Hematopoietic multipotent progenitor cell (in vitro differentiated cells): ENCODE measurements at regions not wholly inside any gene's neighbourhood (a gene's known extent, or its start where the extent isn't known, plus 50 kb on each side); places are given as distances from the start of the nearest gene placed in this dataset.
"Not testable (repeated sequence)": the region's sequence is repeated elsewhere in the genome, so short reads cannot be mapped to it uniquely, and the experiment has no call there.

Experiments
- DNase-seq, 3 donors: peaks; one replicate each; pipeline ENCODE4 v3.0.0-alpha.2; 2011 to 2015; ENCODE audit warnings: low read depth in 2 of 3, low spot score in 2 of 3

DNA sequence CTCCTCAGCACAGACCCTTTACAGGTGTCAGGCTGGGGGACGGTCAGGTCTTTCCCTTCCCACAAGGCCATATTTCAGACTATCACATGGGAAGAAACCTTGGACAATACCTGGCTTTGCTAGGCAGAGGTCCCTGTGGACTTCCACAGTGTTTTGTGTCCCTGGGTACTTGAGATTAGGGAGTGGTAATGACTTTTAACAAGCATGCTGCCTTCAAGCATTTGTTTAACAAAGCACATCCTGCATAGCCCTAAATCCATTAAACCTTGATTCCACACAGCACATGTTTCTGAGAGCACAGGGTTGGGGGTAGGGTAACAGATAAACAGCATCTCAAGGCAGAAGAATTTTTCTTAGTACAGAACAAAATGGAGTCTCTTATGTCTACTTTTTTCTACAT lies 451.2 kb downstream of the PLOD2 start:
- DNase-seq = not testable (repeated sequence)

DNA sequence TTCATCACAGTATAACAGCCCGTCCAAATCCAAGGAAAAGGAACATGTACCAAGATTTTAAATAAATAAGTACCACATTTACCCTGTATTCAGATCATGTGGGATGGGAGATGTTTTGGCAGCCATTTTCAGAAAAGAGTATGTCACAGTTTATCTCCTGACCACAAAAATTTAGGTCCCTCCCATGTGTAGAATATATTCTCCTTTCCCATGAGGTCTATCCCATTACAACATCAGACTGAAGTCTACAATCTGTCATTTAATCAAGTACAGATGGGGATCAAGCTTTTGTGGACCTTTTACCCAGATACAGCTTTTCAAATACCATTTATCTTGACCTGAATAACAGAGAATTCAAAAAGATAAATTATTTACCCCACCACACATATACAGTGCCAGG lies 444.5 kb downstream of the PLOD2 start:
- DNase-seq = no peak

DNA sequence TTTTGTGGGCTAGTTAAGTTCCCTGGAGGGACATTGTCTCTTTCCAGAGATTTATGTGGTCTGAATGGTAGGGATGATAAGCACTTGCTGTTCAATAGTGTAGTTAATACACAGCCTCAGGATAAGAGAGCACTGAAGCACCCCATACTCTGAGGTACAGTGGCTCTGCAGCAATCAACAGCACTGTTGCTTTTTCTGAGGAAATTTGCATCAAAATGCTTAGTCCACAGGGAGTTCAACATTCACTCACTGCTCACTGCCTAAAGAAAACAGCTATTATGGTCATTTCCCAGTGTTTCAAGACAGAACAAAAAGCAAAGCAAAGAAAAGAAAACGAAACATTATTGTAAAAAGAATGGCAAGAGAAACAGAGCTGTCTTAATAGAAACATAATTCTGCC lies 441.9 kb downstream of the PLOD2 start:
- no peak for DNase-seq

DNA sequence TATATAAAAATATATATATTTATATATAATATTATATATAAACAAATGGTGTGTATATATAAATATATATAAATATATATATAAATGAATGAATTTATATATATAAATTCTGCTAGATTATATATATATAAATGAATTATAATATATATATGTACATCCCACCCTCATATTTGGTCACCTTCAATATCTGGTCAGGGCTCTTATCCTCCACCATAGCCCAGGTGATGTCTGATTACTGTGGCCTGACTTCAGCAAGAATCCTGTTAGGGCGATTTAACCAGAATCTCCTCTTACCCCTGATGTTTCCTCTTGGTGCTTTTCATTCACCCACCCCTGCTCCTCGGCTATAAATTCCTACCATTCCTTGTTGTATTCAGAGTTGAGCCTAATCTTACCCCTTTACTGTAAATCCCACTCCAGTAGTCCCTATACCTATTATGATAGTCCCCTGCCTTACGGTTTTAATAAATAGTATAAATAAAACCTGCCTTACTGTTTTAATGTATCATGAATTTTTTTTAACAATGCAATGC lies 439.6 kb downstream of the PLOD2 start:
- no peak for DNase-seq

DNA sequence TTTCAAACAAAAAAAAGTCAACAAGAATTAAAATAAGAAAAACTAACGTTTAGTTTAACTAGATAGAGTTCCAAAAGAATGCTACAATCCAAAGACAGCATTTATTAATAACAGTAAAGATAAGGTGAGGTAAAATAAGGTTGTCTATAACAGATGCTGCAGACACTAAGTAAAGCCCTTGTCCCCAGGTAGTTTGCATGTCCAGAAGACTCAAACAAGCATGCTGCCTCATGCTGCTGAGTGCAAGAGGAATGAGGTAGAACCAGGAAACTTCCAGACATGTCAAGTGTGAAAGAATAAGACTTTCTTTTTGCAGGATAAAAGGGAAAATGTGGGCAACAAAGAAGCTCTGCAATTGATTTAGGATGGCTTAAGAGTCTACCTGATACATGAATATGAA lies 439.2 kb downstream of the PLOD2 start:
- no peak for DNase-seq

DNA sequence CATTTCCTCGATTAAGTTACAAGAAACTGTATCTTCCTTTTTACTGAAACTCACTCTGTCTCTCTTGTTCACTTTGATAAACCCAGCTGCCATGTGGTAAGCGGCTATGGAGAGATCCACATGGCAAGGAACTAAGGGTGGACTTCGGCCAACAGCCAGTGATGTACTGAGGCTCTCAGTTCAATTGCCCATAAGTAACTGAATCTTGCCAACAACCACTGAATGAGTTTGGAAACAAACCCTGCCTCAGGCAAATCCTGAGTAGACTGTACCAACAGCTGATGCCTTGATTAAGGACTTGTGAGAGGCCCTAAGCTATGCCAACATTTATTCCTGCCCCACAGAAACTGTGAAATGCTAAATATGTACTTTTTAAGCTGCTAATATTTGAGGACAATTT lies 433.5 kb downstream of the PLOD2 start:
- no peak for DNase-seq

DNA sequence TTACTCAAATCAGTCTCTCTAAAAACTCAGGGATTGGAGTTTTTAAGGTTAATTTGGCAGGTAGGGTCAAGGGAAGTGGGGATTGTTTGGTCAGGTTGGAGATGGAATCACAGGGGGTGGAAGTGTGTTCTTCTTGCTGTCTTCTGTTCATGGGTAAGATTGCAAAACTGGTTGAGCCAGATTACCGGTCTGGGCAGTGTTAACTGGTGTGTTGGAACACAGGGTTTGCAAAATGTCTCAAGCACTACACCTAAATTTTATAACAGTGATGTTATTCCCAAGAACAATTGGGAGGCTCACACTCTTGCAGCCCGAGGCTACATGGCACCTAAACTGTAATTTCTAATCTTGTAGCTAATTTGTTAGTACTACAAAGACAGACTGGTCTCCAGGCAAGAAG lies 425.4 kb downstream of the PLOD2 start:
- no peak for DNase-seq

DNA sequence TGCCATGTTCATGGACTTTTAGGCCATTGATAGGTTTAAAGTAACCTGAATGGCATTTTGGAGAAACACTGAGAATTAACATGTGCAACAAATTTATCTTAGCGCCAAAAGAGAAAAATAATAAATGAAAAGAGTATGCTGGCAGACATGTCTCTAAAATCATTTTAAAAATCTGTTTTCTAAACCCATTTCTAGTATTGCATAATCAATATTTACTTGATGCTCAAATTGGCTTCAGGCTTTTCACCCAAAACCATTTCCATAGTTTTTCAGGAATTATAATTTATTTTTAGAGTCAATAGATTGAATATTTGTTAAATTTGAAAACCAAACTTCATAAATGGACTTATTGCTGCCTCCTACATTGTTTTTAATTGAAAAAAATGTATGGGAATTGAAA lies 423.0 kb downstream of the PLOD2 start:
- no peak for DNase-seq

DNA sequence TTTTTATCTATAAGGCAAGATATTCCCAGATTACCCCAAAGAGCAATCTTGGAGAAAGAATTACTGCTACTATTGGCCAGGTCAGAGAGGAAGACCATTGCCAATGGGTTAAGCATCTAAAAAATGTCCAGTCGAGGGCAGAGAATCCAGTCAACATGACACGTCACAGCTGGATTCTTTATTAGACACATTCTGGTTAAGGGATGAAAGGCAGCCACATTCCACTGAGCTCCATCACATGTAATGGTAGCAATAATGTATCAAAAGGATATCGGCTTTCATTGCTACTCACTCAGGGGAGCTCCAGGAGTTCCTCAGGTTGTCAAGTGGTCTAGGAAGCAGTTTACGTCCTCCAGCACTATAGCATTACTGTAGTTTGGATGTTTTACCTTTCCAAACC lies 421.1 kb downstream of the PLOD2 start:
- DNase-seq = no peak

DNA sequence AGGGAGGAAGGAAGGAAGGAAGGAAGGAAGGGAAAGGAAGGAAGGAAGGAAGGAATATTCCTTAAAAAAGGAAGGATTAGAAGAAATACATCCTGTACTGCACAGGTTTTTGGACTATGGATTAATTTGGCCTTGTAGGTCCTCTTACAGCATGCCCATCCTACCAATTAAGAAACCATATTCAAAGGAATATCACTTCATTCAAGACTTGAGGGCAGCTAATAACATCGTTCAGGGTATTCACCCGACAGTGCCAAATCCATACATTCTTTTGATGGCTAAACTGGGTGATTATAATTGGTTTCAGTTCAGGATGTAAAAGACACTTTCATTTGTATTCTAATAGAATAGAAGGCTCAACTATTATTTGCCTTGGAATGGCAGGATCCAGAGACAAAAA lies 410.3 kb downstream of the PLOD2 start:
- DNase-seq = no peak

DNA sequence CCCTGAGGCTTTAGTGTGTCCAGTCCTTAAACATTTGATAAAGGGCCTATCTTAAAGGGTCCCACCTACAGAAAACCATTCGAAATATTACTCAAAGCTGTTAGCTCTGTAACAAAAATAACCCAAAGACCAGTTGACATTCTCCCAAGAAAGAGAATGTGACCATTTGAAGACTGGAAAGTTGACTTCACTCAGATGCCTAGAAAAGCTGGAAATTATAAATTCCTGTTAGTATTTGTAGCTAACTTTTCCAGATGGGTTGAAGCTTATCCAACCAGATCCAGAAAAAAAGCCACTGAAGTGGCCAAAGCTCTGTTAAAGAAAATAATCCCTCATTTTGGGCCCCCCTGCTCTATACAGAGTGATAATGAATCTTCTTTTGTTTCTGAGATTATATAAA lies 408.4 kb downstream of the PLOD2 start:
- no peak for DNase-seq

DNA sequence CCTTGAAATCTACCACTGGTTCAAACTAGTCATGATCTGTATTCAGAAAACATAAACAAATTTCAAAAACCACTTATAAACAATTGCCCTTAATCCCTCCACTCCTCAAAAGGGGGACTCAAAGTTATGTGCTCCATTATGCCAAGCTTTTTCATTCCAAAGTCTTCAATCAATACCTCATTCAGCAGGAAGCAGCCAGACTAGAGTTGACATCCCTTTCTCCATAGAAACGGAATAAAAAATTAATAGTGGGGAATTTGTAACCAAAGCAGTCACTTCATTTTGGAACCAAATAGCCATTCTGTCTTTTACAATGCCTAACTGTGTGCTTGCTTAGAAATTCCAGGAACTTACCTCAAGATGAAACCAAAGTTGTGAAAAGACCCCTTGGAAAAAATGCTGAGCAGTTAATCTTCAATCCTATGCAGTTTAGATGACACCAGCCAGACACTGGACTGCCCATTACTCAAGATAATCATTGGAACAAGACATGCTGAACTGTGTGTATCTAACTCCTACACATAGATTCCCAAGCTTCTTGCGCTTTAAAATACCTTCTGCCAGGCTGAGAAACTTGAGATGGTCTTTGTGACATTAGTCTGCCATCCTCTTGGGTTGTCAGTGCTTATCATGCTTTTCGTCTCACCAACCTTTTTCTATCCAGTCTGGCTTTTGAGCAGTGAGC lies 406.2 kb downstream of the PLOD2 start:
- DNase-seq = no peak

DNA sequence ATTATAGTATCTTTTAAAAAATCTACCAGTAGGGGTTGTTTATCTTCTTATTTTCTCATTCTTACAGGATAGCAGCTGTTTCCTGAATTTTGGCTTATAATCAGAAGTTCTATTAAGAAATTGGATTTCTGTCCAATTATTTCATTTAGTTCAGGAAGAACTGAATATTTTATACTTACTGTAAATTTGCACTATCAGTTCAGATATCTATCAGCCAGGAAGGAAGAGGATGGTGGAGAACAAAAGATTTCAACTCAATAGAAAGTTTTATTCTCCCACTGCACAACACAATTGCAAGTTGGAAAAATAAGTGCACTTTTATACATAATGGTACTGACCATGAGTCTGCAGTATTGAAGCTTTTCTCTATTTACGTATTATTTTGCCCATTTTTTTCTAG lies 400.9 kb downstream of the PLOD2 start:
- DNase-seq = no peak

DNA sequence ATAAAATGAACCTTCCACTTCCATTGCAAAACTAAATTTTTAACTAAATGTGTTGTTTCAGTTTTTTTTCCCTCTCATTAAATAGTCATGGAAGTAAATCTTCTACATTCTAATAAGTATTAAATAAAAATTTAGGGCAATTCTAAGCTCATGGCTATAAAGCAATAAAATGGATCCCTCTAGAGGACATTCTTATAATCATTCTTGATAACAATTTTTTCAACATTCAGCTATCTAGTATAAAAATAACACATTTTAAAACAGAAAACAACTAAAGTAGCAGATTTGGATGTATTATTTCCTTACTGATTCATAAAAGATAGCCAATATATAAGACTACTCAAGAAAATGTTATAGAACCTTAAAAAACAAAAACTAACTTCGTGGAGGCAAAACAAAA lies 393.1 kb downstream of the PLOD2 start:
- peak in 1 of 3 donors; percentile 0 for DNase-seq

DNA sequence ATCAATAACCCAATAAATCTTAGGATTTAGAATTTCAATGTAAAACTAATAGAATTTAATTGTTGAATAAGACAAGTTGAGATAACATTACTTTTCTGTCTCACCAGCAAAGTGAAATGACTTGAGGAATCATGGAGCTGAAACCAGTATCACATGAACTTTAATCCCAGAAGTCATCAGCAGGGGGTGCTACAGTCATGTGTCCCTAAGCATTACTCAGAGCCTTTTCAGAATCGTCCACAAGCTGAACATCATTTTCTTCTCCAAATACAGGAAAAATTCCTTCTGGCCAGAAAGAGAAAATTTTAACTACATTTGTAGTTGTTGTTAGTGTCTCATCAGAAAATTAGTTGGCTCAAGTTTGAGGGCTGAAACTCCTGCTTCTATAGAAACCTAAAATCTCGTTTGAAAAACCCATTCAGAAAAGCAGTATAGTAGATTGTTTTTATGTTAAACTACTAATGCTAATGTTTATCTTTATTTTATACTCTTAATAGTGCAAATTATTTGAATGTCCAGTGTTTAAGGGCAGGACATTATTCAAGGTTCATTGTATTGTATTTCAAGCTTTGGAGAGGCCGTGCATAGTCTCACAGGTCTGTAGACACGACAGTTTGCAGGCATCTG lies 384.1 kb downstream of the PLOD2 start:
- DNase-seq = peak in 2 of 3 donors; percentile 6 to 46

DNA sequence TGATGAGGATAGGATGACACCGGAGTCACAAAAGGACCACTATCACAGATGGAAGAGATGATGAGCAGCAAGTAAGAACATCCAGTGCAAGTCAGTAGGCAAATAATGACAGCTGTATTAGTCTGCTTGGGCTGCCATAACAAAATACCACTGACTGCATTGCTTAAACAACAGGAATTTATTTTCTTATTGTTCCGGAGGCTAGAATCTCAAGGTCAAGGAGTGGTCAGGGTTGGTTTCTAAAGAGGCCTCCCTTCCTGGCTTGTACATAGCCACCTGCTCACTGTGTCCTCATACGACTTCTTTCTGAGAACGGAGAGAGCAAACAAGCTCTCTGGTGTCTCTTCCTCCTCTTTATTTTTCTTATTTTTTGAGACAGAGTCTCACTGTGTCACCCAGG lies 380.7 kb downstream of the PLOD2 start:
- DNase-seq = no peak

DNA sequence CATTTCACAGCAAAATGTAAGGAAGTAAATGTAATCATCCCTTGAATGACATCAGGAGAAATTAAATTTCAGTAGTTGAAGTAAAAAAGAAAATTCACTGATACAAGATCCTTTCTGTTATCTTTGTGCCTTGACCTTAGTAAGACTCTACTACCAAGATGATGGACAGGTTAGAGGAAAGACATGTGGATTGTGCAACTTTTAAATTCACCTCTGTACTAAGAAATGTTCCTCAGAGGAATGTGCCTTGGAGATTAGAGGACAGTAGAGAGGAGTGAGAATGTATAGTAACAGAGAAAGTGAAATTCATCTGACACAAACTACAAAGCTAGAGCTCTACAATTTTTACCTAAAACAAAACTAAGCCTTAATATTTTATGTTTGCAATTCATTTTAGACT lies 375.3 kb downstream of the PLOD2 start:
- DNase-seq = no peak

DNA sequence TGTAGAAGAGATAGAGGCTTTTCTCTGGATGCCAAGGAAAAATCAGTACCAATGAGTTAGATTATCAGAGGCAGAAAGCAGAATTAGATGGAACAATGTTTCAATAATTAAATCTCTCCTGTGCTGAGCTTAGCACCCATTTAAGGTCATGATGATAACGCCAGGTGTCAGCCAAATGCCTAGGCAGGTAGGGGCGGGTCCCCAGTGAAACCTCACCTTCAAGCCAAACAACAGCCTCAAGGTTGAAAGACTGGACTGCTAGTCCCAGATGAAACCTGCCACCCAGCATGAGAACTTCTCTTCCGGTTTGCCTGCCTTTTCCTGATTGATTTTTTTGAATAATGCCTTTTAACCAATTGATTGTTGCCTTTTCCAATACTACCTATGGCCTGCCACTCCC lies 363.0 kb downstream of the PLOD2 start:
- DNase-seq = no peak

DNA sequence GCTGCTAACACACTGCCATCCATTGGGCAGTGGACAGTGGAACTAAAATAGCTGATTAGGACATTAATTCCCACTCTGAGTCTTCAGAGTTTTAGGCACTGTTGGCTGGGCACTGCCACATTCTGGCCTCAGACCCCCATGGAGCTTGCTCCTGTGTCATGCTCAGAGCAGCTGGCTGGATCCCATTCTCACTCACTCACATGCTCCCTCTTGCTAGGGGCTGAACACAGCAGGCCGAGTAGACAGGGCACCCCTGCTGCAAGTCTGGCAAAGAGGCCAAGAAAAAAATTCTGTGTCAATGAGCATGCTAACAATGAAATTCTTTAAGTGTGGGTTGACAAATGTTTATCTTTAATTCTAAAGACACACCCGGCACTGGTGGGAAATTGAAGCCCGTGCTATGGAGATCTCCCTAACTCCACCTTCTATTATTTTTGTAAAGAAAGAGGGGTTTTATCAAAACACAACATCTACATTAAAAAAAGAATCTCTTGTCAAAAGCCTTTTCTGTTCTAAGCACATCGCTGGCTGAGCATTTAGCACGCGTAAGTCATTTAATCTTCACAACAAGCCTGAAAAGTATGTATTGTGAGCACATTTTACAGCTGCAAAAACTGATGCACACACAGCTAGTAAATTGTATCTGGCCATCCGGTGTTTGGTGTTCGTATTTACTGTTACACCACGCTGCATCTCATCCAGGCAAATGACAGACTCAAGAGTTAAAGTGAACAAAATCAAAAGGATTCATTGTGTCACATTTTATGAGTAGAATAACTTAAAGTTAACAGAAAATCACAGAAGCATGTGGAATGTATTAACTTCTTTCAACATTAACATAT lies 362.1 kb downstream of the PLOD2 start:
- no peak for DNase-seq

DNA sequence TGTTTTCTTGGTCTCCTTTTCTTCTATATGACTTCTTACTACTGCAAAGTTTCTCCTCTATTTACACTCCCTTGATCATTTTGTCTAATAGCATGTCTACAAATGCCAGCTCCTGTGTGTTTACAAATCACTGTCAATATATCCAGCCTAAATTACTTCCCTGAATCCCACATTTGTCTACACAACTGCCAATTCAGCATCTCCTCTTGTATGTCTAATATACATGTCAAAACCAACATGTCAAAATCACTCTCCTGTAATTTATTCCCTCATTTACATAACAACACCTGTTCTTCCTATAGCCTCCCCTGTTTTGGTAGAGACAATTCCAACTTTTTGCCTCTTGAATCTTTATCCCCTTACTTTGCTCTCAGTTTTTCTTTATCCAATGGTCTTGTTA lies 359.3 kb downstream of the PLOD2 start:
- DNase-seq = no peak

DNA sequence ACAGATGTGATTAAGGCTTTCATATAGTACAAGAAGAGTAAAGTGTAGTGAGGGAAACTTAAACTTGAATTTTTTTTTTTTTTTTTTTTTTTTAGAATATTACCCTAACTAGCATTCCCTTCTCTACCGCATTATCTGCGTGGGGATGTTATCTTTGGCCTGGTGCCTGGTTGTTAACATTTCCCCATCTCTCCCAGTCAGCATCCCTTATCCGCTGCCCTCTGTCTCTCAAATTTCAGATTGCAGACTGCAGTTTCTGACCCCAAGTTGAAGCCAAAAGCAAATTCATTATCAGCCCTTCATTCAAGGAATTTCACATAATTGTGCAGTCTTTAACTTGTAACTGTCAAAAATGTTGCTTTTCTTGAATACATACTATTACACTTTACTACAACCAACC lies 353.0 kb downstream of the PLOD2 start:
- no peak for DNase-seq

DNA sequence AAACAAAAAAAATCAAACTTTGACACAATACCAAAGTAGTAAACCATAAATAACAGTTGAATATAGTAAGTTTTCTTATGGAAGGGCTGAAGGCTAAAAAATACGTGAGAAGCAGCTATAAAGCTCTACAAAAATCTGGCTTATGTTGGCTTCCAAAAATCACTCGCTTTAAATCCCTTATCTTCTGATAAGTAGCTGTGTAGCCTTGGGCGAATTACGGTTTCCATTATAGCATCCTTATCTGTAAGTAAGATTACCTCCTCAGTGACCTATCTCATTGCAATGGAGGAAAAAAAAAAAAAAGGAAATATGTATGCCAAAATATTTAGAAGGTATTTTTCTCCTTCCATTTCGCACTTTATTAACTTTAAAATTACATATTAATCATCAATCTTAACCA lies 348.6 kb downstream of the PLOD2 start:
- DNase-seq = no peak
